ENCODE measurements at regions not wholly inside any gene's neighbourhood (a gene's known extent, or its start where the extent isn't known, plus 50 kb on each side); places are given as distances from the start of the nearest gene placed in this dataset.

GRCh38 chr18:38310936-38311335 lies 745.3 kb upstream of the CELF4 start:
- intact Hi-C loops (cut with DNase I): no loop called here
- Histone ChIP-seq H3K4me1 (no peaks in the 10 kb centered on the region), H3K9me3 (no peaks in the 10 kb centered on the region), H3K27ac (no peak overlapping the region), H3K27me3 (no peaks in the 10 kb centered on the region), H3K4me3 (no peak overlapping the region), H3K36me3 (no peaks in the 10 kb centered on the region)
- ATAC-seq: no peak
- WGBS (ENCODE audit: insufficient coverage, low coverage, low lambda C conversion rate, missing lambda C conversion rate): 32% methylated on average over 2 of the region's 2 CpGs
- DNase-seq: no peak
- TF ChIP-seq CTCF (IDR thresholded peaks at IDR 0.05) (no peak), POLR2A (IDR thresholded peaks at IDR 0.05) (no peak)

GRCh38 chr18:38307914-38308313 lies 742.3 kb upstream of the CELF4 start:
- H3K27ac ChIP-seq: no peak overlapping the region
- no peaks in the 10 kb centered on the region for H3K9me3 ChIP-seq
- 62% methylated on average over 5 of the region's 5 CpGs for WGBS (ENCODE audit: insufficient coverage, low coverage, low lambda C conversion rate, missing lambda C conversion rate)
- no peaks in the 10 kb centered on the region for H3K36me3 ChIP-seq
- ATAC-seq: no peak
- no peak for DNase-seq
- no peaks in the 10 kb centered on the region for H3K4me1 ChIP-seq
- intact Hi-C loops (cut with DNase I): no loop called here
- no peak overlapping the region for H3K4me3 ChIP-seq
- no peak for TF ChIP-seq POLR2A (IDR thresholded peaks at IDR 0.05)
- TF ChIP-seq CTCF (IDR thresholded peaks at IDR 0.05): no peak
- H3K27me3 ChIP-seq: no peaks in the 10 kb centered on the region

GRCh38 chr18:38305961-38306360 lies 740.4 kb upstream of the CELF4 start:
- TF ChIP-seq CTCF (IDR thresholded peaks at IDR 0.05) (no peak), POLR2A (IDR thresholded peaks at IDR 0.05) (no peak)
- 40% methylated on average over 4 of the region's 4 CpGs for WGBS (ENCODE audit: insufficient coverage, low coverage, low lambda C conversion rate, missing lambda C conversion rate)
- Histone ChIP-seq H3K4me1 (no peaks in the 10 kb centered on the region), H3K27ac (no peak overlapping the region), H3K9me3 (no peaks in the 10 kb centered on the region), H3K36me3 (no peaks in the 10 kb centered on the region), H3K4me3 (no peak overlapping the region), H3K27me3 (no peaks in the 10 kb centered on the region)
- intact Hi-C loops (cut with DNase I): no loop called here
- ATAC-seq: no peak
- no peak for DNase-seq

- no peak for DNase-seq
- H3K4me1 ChIP-seq: no peaks in the 10 kb centered on the region
- no peaks in the 10 kb centered on the region for H3K36me3 ChIP-seq
- no peaks in the 10 kb centered on the region for H3K27me3 ChIP-seq
- intact Hi-C loops (cut with DNase I): no loop called here
- ATAC-seq: no peak
- no peak overlapping the region for H3K27ac ChIP-seq
- TF ChIP-seq POLR2A (IDR thresholded peaks at IDR 0.05) (no peak), CTCF (IDR thresholded peaks at IDR 0.05) (no peak)
- H3K4me3 ChIP-seq: no peak overlapping the region
- H3K9me3 ChIP-seq: no peaks in the 10 kb centered on the region
Measured at GRCh38 chr18:38301621-38302020, 736.0 kb upstream of the CELF4 start.

GRCh38 chr18:38297910-38298309 lies 732.3 kb upstream of the CELF4 start:
- TF ChIP-seq CTCF (IDR thresholded peaks at IDR 0.05): no peak
- no peak for TF ChIP-seq POLR2A (IDR thresholded peaks at IDR 0.05)
- Histone ChIP-seq H3K27me3 (no peaks in the 10 kb centered on the region), H3K9me3 (no peaks in the 10 kb centered on the region), H3K36me3 (no peaks in the 10 kb centered on the region), H3K4me1 (no peaks in the 10 kb centered on the region), H3K4me3 (no peak overlapping the region), H3K27ac (no peak overlapping the region)
- no peak for DNase-seq
- ATAC-seq: no peak
- WGBS (ENCODE audit: insufficient coverage, low coverage, low lambda C conversion rate, missing lambda C conversion rate): 54% methylated on average over 2 of the region's 4 CpGs
- intact Hi-C loops (cut with DNase I): no loop called here
